ENCODE measurements at regions not wholly inside any gene's neighbourhood (a gene's known extent, or its start where the extent isn't known, plus 50 kb on each side); places are given as distances from the start of the nearest gene placed in this dataset.

DNA sequence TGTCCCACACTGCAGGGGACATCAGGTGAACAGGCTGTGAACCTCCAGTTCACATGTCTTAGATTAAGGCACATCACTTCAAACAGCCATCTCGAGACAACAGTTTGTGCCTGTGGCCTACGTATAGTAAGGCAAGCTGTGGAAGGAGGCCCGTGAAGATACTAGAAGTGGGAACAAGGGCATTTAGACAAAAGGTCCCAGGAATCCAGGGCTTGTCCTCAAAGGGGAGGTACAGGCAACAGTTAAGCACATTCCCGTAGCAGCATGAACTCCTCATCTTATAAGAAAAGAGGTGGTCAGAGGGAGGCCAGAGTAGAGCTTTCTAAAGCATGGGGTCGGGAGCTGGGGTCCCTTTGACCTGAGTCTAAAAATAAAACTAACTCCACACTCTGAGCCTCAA is 122.5 kb upstream of the TRPM3 start:
- Histone ChIP-seq H3K27me3 (no peaks in the 10 kb centered on the region), H3K36me3 (ENCODE audit: low read depth, missing control alignments) (no peaks in the 10 kb centered on the region), H3K4me3 (no peak overlapping the region), H3K4me1 (no peaks in the 10 kb centered on the region), H3K9me3 (no peaks in the 10 kb centered on the region), H3K27ac (no peak overlapping the region)
- intact Hi-C loops (cut with DNase I; ENCODE audit: low total_unique reads) = no loop called here
- WGBS, 2 donors = 82 to 86% methylated on average over 5 of the region's 5 CpGs
- TF ChIP-seq, protein P1, sequence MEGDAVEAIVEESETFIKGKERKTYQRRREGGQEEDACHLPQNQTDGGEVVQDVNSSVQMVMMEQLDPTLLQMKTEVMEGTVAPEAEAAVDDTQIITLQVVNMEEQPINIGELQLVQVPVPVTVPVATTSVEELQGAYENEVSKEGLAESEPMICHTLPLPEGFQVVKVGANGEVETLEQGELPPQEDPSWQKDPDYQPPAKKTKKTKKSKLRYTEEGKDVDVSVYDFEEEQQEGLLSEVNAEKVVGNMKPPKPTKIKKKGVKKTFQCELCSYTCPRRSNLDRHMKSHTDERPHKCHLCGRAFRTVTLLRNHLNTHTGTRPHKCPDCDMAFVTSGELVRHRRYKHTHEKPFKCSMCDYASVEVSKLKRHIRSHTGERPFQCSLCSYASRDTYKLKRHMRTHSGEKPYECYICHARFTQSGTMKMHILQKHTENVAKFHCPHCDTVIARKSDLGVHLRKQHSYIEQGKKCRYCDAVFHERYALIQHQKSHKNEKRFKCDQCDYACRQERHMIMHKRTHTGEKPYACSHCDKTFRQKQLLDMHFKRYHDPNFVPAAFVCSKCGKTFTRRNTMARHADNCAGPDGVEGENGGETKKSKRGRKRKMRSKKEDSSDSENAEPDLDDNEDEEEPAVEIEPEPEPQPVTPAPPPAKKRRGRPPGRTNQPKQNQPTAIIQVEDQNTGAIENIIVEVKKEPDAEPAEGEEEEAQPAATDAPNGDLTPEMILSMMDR (IDR thresholded peaks at IDR 0.05) = no peak
- TF ChIP-seq POLR2A (IDR thresholded peaks at IDR 0.05) = no peak
- DNase-seq = no peak

DNA sequence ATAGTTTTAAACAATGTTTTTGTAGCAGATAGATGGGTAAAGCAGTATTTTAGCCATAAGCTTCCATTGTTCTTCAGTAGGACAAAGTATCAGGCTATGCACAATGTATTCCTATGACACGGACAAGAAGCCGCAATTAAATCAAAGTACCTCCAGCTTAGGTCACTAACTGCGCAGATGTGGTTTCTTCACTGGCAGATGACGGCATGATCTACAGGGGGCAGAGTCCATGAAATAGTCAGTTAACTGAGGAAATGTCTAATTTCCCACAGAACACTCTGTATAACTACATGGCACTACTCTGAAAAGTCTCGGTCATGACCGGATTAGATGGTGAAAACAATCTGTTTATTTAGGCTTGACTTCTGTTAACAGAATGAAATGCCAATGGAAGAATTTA is 120.7 kb upstream of the TRPM3 start:
- Histone ChIP-seq H3K9me3 (no peaks in the 10 kb centered on the region), H3K4me3 (no peak overlapping the region), H3K27me3 (no peaks in the 10 kb centered on the region), H3K27ac (no peak overlapping the region), H3K36me3 (ENCODE audit: low read depth, missing control alignments) (no peaks in the 10 kb centered on the region), H3K4me1 (no peaks in the 10 kb centered on the region)
- 90 to 94% methylated on average over 6 of the region's 6 CpGs for WGBS, 2 donors
- no peak for DNase-seq
- no peak for TF ChIP-seq POLR2A (IDR thresholded peaks at IDR 0.05)
- TF ChIP-seq, protein P1 (IDR thresholded peaks at IDR 0.05) = no peak
- intact Hi-C loops (cut with DNase I; ENCODE audit: low total_unique reads) = no loop called here

DNA sequence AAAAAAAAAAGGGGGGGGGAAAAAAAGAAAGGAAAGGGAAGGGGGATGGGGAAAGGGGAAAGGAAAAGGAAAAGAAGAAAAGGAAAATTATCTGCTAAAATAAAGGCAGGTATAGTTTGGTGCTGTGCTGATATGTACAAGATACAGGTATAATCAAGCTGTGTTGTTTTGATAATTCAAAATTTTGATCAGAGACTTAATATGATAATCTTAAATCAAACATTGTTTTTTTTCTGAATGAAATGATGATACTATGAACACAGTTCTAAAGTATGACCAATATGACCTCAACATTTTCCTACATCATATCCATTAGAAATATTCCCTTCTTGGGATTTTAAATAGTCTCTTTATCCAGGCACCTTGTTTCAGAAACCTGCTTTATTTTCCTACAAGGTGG is 115.6 kb upstream of the TRPM3 start:
- H3K9me3 ChIP-seq = no peaks in the 10 kb centered on the region
- intact Hi-C loops (cut with DNase I; ENCODE audit: low total_unique reads) = no loop called here
- H3K36me3 ChIP-seq (ENCODE audit: low read depth, missing control alignments) = no peaks in the 10 kb centered on the region
- no peaks in the 10 kb centered on the region for H3K27me3 ChIP-seq
- H3K4me3 ChIP-seq = no peak overlapping the region
- H3K27ac ChIP-seq = no peak overlapping the region
- no peaks in the 10 kb centered on the region for H3K4me1 ChIP-seq
- DNase-seq = no peak
- TF ChIP-seq POLR2A (IDR thresholded peaks at IDR 0.05) = no peak
- TF ChIP-seq, protein P1 (IDR thresholded peaks at IDR 0.05) = no peak

DNA sequence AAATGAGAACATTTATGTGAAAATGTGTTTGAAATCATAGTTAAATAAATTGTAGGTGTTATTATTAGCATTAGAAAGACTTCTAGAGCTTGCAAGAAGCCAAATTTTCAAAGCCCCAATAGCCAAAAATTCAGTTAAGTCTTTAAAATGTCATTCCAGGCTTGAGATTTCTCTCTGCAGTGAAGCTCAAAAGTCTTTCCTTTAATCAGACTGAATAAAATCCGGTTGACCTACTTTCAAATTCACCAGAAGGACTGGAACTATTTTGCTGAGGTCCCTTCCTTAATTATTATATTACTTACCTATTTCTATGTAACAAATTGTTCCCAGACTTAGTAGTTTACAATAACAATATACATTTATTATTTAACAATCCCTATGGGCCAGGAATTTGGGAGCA is 112.2 kb upstream of the TRPM3 start:
- H3K27me3 ChIP-seq = no peaks in the 10 kb centered on the region
- intact Hi-C loops (cut with DNase I; ENCODE audit: low total_unique reads) = no loop called here
- 59 to 65% methylated on average over 1 of the region's 1 CpG for WGBS, 2 donors
- TF ChIP-seq, protein P1 (IDR thresholded peaks at IDR 0.05) = no peak
- TF ChIP-seq POLR2A (IDR thresholded peaks at IDR 0.05) = no peak
- H3K27ac ChIP-seq = no peak overlapping the region
- H3K9me3 ChIP-seq = no peaks in the 10 kb centered on the region
- no peak overlapping the region for H3K4me3 ChIP-seq
- DNase-seq = no peak
- no peaks in the 10 kb centered on the region for H3K4me1 ChIP-seq
- no peaks in the 10 kb centered on the region for H3K36me3 ChIP-seq (ENCODE audit: low read depth, missing control alignments)

DNA sequence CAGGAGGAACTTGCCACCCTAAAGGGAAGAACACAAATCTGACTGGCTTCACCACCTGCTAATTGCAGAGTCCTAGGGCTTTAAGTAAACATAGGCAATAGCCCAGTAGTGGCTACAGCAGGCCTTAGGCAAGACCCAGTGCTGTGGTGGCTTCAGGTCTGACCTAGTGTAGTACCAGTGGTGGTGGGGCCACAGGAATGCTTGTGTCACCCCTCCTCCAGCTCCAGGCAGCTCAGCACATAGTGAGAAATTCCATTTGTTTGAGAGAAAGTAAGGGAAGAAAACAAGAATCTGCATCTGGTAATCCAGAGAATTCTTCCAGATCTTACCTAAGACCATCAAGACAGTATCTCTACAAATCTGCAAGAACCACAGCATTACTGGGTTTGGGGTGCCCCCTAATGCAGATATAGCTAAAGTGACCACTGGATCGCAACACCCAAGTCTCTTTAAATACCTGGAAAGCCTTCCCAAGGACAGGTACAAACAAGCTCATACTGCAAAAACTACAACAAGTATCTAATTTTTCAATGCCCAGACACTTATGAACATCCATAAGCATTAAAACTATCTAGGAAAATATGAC is 102.6 kb upstream of the TRPM3 start:
- intact Hi-C loops (cut with DNase I; ENCODE audit: low total_unique reads) = no loop called here
- H3K4me1 ChIP-seq = no peaks in the 10 kb centered on the region
- H3K9me3 ChIP-seq = no peaks in the 10 kb centered on the region
- DNase-seq = no peak
- TF ChIP-seq, protein P1 (IDR thresholded peaks at IDR 0.05) = no peak
- no peak for TF ChIP-seq POLR2A (IDR thresholded peaks at IDR 0.05)
- no peaks in the 10 kb centered on the region for H3K36me3 ChIP-seq (ENCODE audit: low read depth, missing control alignments)
- 95 to 100% methylated on average over 1 of the region's 1 CpG for WGBS, 2 donors
- H3K4me3 ChIP-seq = no peak overlapping the region
- no peaks in the 10 kb centered on the region for H3K27me3 ChIP-seq
- H3K27ac ChIP-seq = no peak overlapping the region

Data from testis (tissue), 2 donors.